Activated CD4-positive, alpha-beta memory T cell treated with anti-CD3 and anti-CD28 coated beads for 36 hours (primary cell): ENCODE measurements at regions not wholly inside any gene's neighbourhood (a gene's known extent, or its start where the extent isn't known, plus 50 kb on each side); places are given as distances from the start of the nearest gene placed in this dataset.

Experiments
- CTCF ChIA-PET: fragments of 350-600 bp; sonication (Branson Sonifier 250); formaldehyde crosslinking; loops from one replicate; lab custom pipeline; 2021; ENCODE audit warnings: antibody characterized with exemption, inconsistent platforms; lab: Charles Lee
- POLR2A ChIA-PET: fragments of 350-600 bp; sonication (Branson Sonifier 250); formaldehyde crosslinking; loops from one replicate; lab custom pipeline; 2021; ENCODE audit warnings: antibody characterized with exemption; lab: Charles Lee
- DNase-seq: peaks from one replicate; pipeline ENCODE4 v3.0.0-alpha.2; 2020
- H3K27ac Mint-ChIP-seq: one replicate; pipeline ENCODE4 v1.8.0; 2021; ENCODE audit warnings: mixed read lengths
- H3K27me3 Mint-ChIP-seq: one replicate; pipeline ENCODE4 v1.8.0; 2021; ENCODE audit warnings: mixed read lengths
- H3K36me3 Mint-ChIP-seq: one replicate; pipeline ENCODE4 v1.8.0; 2021; ENCODE audit warnings: mixed read lengths
- H3K4me1 Mint-ChIP-seq: one replicate; pipeline ENCODE4 v1.8.0; 2021; ENCODE audit warnings: low read depth, mixed read lengths
- H3K4me3 Mint-ChIP-seq: one replicate; pipeline ENCODE4 v1.8.0; 2021; ENCODE audit warnings: mild to moderate bottlenecking, mixed read lengths
- H3K9me3 Mint-ChIP-seq: one replicate; pipeline ENCODE4 v1.8.0; 2021; ENCODE audit warnings: mixed read lengths
- intact Hi-C: fragments of 100-400 bp; cut with micrococcal nuclease; formaldehyde crosslinking; loops from one replicate; pipeline ENCODE4 v1.15.1; 2023

GRCh38 chr9:31486630-31487029, 897.8 kb upstream of the ACO1 start:
- POLR2A ChIA-PET = no interaction called here
- CTCF ChIA-PET = no interaction called here
- no peak for DNase-seq
- peaks cover 1% of the 10 kb centered on the region for H3K36me3 Mint-ChIP-seq
- peaks cover 6% of the 10 kb centered on the region for H3K9me3 Mint-ChIP-seq
- H3K27ac Mint-ChIP-seq = no peak overlapping the region
- H3K4me3 Mint-ChIP-seq = no peak overlapping the region
- no peaks in the 10 kb centered on the region for H3K27me3 Mint-ChIP-seq
- H3K4me1 Mint-ChIP-seq = no peaks in the 10 kb centered on the region
- intact Hi-C loops = loop anchor here (5.0 kb wide), 1 partner anchor 39 kb away; no protein-coding TSS in a partner anchor

GRCh38 chr9:31490551-31491106, 893.8 kb upstream of the ACO1 start:
- no peaks in the 10 kb centered on the region for H3K4me1 Mint-ChIP-seq
- H3K27ac Mint-ChIP-seq = no peak overlapping the region
- H3K36me3 Mint-ChIP-seq = no peaks in the 10 kb centered on the region
- intact Hi-C loops = no loop called here
- H3K27me3 Mint-ChIP-seq = no peaks in the 10 kb centered on the region
- CTCF ChIA-PET = no interaction called here
- no peak overlapping the region for H3K4me3 Mint-ChIP-seq
- DNase-seq = no peak
- POLR2A ChIA-PET = no interaction called here
- H3K9me3 Mint-ChIP-seq = peaks cover 2% of the 10 kb centered on the region

GRCh38 chr9:31492229-31492628, 892.2 kb upstream of the ACO1 start:
- ChIA-PET CTCF (no interaction called here), POLR2A (no interaction called here)
- Mint-ChIP-seq H3K9me3 (peaks cover 13% of the 10 kb centered on the region), H3K4me1 (no peaks in the 10 kb centered on the region), H3K4me3 (no peak overlapping the region), H3K27ac (no peak overlapping the region), H3K36me3 (no peaks in the 10 kb centered on the region), H3K27me3 (no peaks in the 10 kb centered on the region)
- DNase-seq = no peak
- intact Hi-C loops = no loop called here

GRCh38 chr9:31500422-31500821, 884.0 kb upstream of the ACO1 start:
- CTCF ChIA-PET = no interaction called here

GRCh38 chr9:31519011-31519410, 865.4 kb upstream of the ACO1 start:
- peak; percentile 58 for DNase-seq
- ChIA-PET POLR2A (no interaction called here), CTCF (no interaction called here)
- H3K27me3 Mint-ChIP-seq = no peaks in the 10 kb centered on the region
- H3K27ac Mint-ChIP-seq = no peak overlapping the region
- intact Hi-C loops = no loop called here
- peaks cover 3% of the 10 kb centered on the region for H3K36me3 Mint-ChIP-seq
- H3K4me3 Mint-ChIP-seq = no peak overlapping the region
- peaks cover 4% of the 10 kb centered on the region for H3K9me3 Mint-ChIP-seq
- H3K4me1 Mint-ChIP-seq = peaks cover 12% of the 10 kb centered on the region

More at GRCh38 chr9:31500422-31500821, 884.0 kb upstream of the ACO1 start:
- no peak for DNase-seq
- H3K9me3 Mint-ChIP-seq = peaks cover 20% of the 10 kb centered on the region
- no peaks in the 10 kb centered on the region for H3K27me3 Mint-ChIP-seq
- no peak overlapping the region for H3K4me3 Mint-ChIP-seq
- no peaks in the 10 kb centered on the region for H3K36me3 Mint-ChIP-seq
- intact Hi-C loops = no loop called here
- POLR2A ChIA-PET = no interaction called here
- H3K4me1 Mint-ChIP-seq = no peaks in the 10 kb centered on the region
- H3K27ac Mint-ChIP-seq = no peak overlapping the region

DNA sequence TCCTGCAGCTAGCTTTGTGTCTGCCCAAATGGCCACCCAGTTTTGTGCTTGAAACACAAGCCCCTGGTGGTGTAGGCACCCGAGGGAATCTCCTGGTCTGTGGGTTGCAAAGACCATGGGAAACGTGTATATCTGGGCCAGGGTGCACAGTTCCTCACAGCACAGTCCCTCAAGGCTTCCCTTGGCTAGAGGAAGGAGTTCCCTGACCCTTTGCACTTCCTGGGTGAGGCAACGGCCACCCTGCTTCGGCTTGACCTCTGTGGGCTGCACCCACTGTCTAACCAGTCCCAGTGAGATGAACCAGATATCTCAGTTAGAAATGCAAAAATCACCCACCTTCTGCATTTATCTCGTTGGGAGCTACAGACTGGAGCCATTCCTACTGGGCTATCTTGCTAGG, 865.0 kb upstream of the ACO1 start:
- Mint-ChIP-seq H3K27ac (no peak overlapping the region), H3K27me3 (no peaks in the 10 kb centered on the region), H3K36me3 (peaks cover 3% of the 10 kb centered on the region), H3K4me3 (no peak overlapping the region), H3K9me3 (peaks cover 4% of the 10 kb centered on the region), H3K4me1 (peaks cover 12% of the 10 kb centered on the region)
- ChIA-PET POLR2A (no interaction called here), CTCF (interaction anchor here (0.6 kb wide), 1 partner anchor 19 kb away, joined by 3 read pairs; no protein-coding TSS in a partner anchor)
- DNase-seq = no peak
- intact Hi-C loops = no loop called here

- no peak for DNase-seq
- Mint-ChIP-seq H3K9me3 (peaks cover 4% of the 10 kb centered on the region), H3K27me3 (no peaks in the 10 kb centered on the region), H3K4me1 (peaks cover 12% of the 10 kb centered on the region), H3K27ac (no peak overlapping the region), H3K4me3 (no peak overlapping the region), H3K36me3 (peaks cover 3% of the 10 kb centered on the region)
- POLR2A ChIA-PET = no interaction called here
- CTCF ChIA-PET = interaction anchor here (0.6 kb wide), 1 partner anchor 18 kb away, joined by 3 read pairs; no protein-coding TSS in a partner anchor
- intact Hi-C loops = no loop called here
These were observed 864.6 kb upstream of the ACO1 start for GRCh38 chr9:31519826-31520225.

DNA sequence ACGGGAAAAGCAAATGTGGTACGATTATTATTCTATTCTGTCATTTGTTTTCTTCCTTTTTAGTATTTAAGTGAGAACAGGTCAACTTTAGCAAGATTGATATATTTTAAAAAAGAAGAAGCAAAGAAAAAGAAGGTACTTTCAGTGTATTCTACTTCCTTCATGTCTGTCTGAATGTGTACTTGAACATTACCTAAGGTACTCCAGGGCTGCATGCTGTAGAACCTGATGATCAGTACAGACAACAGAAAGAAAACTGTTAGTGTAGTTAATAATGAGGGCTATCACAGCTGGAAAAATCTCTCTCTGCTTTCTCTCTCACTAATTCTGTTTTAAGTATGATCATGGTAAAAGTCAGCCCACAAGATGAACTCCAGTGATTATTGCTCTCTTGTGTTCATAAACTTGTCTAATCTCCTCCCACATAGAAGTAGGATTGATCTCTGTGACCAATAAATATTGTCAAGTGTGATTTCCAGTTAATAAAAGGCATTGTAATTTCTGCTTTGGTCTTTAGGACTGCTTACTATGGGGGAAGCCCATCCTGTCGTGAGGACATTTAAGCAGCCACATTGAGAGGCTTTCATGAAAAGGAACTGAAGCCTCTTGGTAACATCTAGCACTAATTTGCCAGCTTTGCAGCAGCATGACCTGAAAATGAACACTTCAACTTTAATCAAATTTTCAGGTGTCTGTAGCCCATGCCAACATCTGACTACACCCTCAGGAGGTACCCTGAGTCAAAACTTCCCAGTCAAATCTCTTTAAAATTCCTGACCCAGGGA, 864.0 kb upstream of the ACO1 start:
- no peak for DNase-seq
- H3K27ac Mint-ChIP-seq = no peak overlapping the region
- no peak overlapping the region for H3K4me3 Mint-ChIP-seq
- H3K36me3 Mint-ChIP-seq = peaks cover 3% of the 10 kb centered on the region
- peaks cover 4% of the 10 kb centered on the region for H3K9me3 Mint-ChIP-seq
- CTCF ChIA-PET = no interaction called here
- no peaks in the 10 kb centered on the region for H3K27me3 Mint-ChIP-seq
- POLR2A ChIA-PET = no interaction called here
- intact Hi-C loops = no loop called here
- peaks cover 12% of the 10 kb centered on the region for H3K4me1 Mint-ChIP-seq

GRCh38 chr9:31535651-31536050, 848.8 kb upstream of the ACO1 start:
- Mint-ChIP-seq H3K27me3 (no peaks in the 10 kb centered on the region), H3K27ac (no peak overlapping the region), H3K36me3 (no peaks in the 10 kb centered on the region), H3K9me3 (no peaks in the 10 kb centered on the region), H3K4me1 (no peaks in the 10 kb centered on the region), H3K4me3 (no peak overlapping the region)
- ChIA-PET POLR2A (no interaction called here), CTCF (no interaction called here)
- intact Hi-C loops = no loop called here
- DNase-seq = no peak

- H3K4me1 Mint-ChIP-seq = peaks cover 1% of the 10 kb centered on the region
- H3K27ac Mint-ChIP-seq = no peak overlapping the region
- ChIA-PET POLR2A (no interaction called here), CTCF (no interaction called here)
- no peaks in the 10 kb centered on the region for H3K27me3 Mint-ChIP-seq
- DNase-seq = no peak
- H3K4me3 Mint-ChIP-seq = no peak overlapping the region
- intact Hi-C loops = no loop called here
- H3K36me3 Mint-ChIP-seq = no peaks in the 10 kb centered on the region
- no peaks in the 10 kb centered on the region for H3K9me3 Mint-ChIP-seq
These were observed 848.0 kb upstream of the ACO1 start for GRCh38 chr9:31536471-31536870.

DNA sequence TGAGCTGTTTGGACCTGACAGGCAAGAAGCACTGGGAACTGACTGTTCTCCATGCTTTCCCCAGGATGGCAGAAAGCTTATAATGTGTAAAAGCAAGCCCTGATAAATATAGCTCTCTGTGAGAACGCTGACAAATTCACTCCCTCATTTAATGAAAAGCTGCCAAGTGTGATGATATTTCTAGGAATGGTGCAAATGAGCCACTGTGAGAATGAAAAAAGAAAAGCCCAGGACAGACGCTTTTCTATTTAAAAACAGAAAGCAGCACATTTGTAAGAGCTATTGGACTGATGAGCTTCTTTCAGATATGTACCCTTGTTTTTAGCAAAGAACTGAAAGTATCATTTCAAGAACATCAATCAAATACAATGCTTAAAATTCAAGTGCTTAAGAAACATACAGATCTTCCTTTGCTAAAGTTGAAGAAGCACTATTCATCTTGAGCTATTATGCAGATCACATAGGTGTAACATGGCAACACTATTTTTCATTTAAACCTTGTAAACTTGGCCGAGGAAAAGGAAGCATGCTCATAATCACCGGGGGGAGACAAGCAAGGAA, 842.6 kb upstream of the ACO1 start:
- H3K27me3 Mint-ChIP-seq = no peaks in the 10 kb centered on the region
- intact Hi-C loops = loop anchor here (10.0 kb wide), 1 partner anchor 197 kb away; no protein-coding TSS in a partner anchor
- no peak for DNase-seq
- ChIA-PET CTCF (interaction anchor here (0.7 to 1.6 kb wide), 9 partner anchors 9 to 423 kb away, joined by 3 to 6 read pairs (median 3); no protein-coding TSS in a partner anchor), POLR2A (no interaction called here)
- H3K4me3 Mint-ChIP-seq = no peak overlapping the region
- no peaks in the 10 kb centered on the region for H3K9me3 Mint-ChIP-seq
- no peak overlapping the region for H3K27ac Mint-ChIP-seq
- H3K36me3 Mint-ChIP-seq = no peaks in the 10 kb centered on the region
- peaks cover 18% of the 10 kb centered on the region for H3K4me1 Mint-ChIP-seq

DNA sequence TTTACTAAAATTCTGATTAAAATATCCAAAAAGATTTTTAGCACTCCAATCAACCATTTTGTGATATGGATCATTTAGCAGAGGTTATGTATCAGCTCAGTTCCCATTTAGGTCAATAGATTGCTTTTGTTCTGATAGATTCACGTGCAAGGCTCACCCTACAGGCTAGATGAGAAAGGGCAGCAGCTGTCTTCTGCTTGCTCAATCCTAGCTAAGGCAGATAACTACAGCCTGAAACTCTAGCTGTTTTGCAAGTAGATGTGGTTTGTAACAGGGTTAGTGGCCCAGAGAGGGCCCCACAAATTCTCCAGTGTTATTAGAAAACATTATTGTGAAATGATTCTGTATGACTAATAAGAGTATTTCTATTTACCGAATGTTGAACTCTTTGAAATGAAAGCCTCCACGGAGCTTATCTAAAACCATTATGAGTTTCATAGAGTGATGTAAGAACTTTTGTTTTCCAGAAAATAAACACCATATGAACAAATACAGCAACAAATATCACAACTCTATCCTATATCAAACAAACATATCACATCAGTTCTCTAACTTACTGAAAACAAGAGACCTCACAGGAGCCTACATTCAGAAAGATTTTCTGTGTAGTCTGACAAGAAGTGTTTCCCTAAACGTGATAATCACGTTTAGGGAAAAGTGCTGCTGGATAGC, 841.9 kb upstream of the ACO1 start:
- peak overlapping the region; percentile 3 for H3K4me3 Mint-ChIP-seq
- no peaks in the 10 kb centered on the region for H3K36me3 Mint-ChIP-seq
- DNase-seq = peak; percentile 52
- intact Hi-C loops = loop anchor here (10.0 kb wide), 1 partner anchor 198 kb away; no protein-coding TSS in a partner anchor
- H3K27ac Mint-ChIP-seq = no peak overlapping the region
- peaks cover 18% of the 10 kb centered on the region for H3K4me1 Mint-ChIP-seq
- ChIA-PET POLR2A (no interaction called here), CTCF (interaction anchor here (0.9 to 1.6 kb wide), 8 partner anchors 10 to 424 kb away, joined by 3 to 6 read pairs (median 3); no protein-coding TSS in a partner anchor)
- H3K9me3 Mint-ChIP-seq = no peaks in the 10 kb centered on the region
- no peaks in the 10 kb centered on the region for H3K27me3 Mint-ChIP-seq
